H1 (cell line): ENCODE measurements at regions not wholly inside any gene's neighbourhood (a gene's known extent, or its start where the extent isn't known, plus 50 kb on each side); places are given as distances from the start of the nearest gene placed in this dataset.

Experiments
- KDM1A ChIP-seq: fragments of 200-600, 300-600 bp; sonication (generic); IDR thresholded peaks from 2 replicates; pipeline ENCODE4 v1.7.1; 2016; ENCODE audit warnings: mild to moderate bottlenecking, low read length, borderline replicate concordance
- MAFK ChIP-seq: IDR thresholded peaks from 2 replicates; pipeline ENCODE4 v1.6.1; 2012; ENCODE audit warnings: low read depth, mild to moderate bottlenecking, improper control_type of control experiment, low read length
- RFX5 ChIP-seq: IDR thresholded peaks from 2 replicates; pipeline ENCODE4 v1.6.1; 2011; ENCODE audit warnings: low read depth, low read length, improper control_type of control experiment, borderline replicate concordance
- SRF ChIP-seq: IDR thresholded peaks from 2 replicates; pipeline ENCODE4 v1.6.1; 2011; ENCODE audit warnings: mild to moderate bottlenecking, low read depth, low read length, moderate library complexity

- TF ChIP-seq MAFK (no peak), KDM1A (no peak), RFX5 (no peak), SRF (no peak)
These were observed 64.1 kb downstream of the TFAP2C start (continued) for GRCh38 chr20:56693217-56693616.
